OCI-LY7 (cell line): ENCODE measurements at regions not wholly inside any gene's neighbourhood (a gene's known extent, or its start where the extent isn't known, plus 50 kb on each side); places are given as distances from the start of the nearest gene placed in this dataset.

Experiments used
- BruUV-seq: library from RNA; stranded (reverse); fragments of 400-500 nt; replicated peaks from 2 replicates; lab custom pipeline; 2021; lab: Mats Ljungman, UMichigan
- CTCF ChIA-PET: fragments of 300-600 bp; sonication (Branson Sonifier 250); formaldehyde crosslinking; loops from one replicate; lab custom pipeline; 2022; ENCODE audit warnings: antibody characterized with exemption; ENCODE audit not compliant: unreplicated experiment; lab: Charles Lee
- POLR2A ChIA-PET: fragments of 300-600 bp; sonication (Branson Sonifier 250); formaldehyde crosslinking; loops from one replicate; lab custom pipeline; 2022; ENCODE audit warnings: antibody characterized with exemption; lab: Charles Lee
- DNase-seq: peaks from one replicate; pipeline ENCODE4 v3.0.0-alpha.2; 2015; ENCODE audit warnings: low spot score
- H2AFZ ChIP-seq: fragments of 200-600 bp; sonication (generic), shearing (Covaris generic); 2 replicates; pipeline ENCODE4 v1.6.1; 2014; ENCODE audit warnings: mild to moderate bottlenecking, antibody characterized with exemption, low read length, moderate library complexity
- H3K27ac ChIP-seq: fragments of 200-600 bp; sonication (generic); 2 replicates; pipeline ENCODE4 v1.5.1; 2014; ENCODE audit warnings: mixed run types, low read depth, mild to moderate bottlenecking, moderate library complexity, low read length, inconsistent platforms; ENCODE audit not compliant: poor library complexity, severe bottlenecking
- H3K36me3 ChIP-seq: fragments of 200-600 bp; sonication (generic); 2 replicates; pipeline ENCODE4 v1.6.1; 2014; ENCODE audit warnings: mild to moderate bottlenecking, antibody characterized with exemption, low read length, moderate library complexity, mixed read lengths; ENCODE audit not compliant: insufficient read depth
- H3K4me1 ChIP-seq: fragments of 200-600 bp; sonication (generic); 2 replicates; pipeline ENCODE4 v1.5.1; 2014; ENCODE audit warnings: mild to moderate bottlenecking, low read length; ENCODE audit not compliant: insufficient read depth, poor library complexity, severe bottlenecking
- H3K4me2 ChIP-seq: fragments of 200-600 bp; sonication (generic); 2 replicates; pipeline ENCODE4 v1.6.1; 2014; ENCODE audit warnings: mild to moderate bottlenecking, low read length
- H3K4me3 ChIP-seq: fragments of 200-600 bp; sonication (generic); 2 replicates; pipeline ENCODE4 v1.5.1; 2014; ENCODE audit warnings: mild to moderate bottlenecking, low read depth, low read length; ENCODE audit not compliant: poor library complexity, severe bottlenecking
- H3K79me2 ChIP-seq: fragments of 200-600 bp; sonication (generic); 2 replicates; pipeline ENCODE4 v1.6.1; 2016; ENCODE audit warnings: low read depth, mild to moderate bottlenecking, low read length, moderate library complexity, mixed read lengths; ENCODE audit not compliant: insufficient read depth
- H3K9me2 ChIP-seq: fragments of 200-600 bp; sonication (generic); 2 replicates; pipeline ENCODE4 v1.6.1; 2016; ENCODE audit warnings: mild to moderate bottlenecking, low read length, mixed read lengths; ENCODE audit not compliant: insufficient read depth
- H3K9me3 ChIP-seq: fragments of 200-600 bp; sonication (generic); 2 replicates; pipeline ENCODE4 v1.6.1; 2014; ENCODE audit warnings: mild to moderate bottlenecking, mixed run types, low read length, mixed read lengths
- H4K20me1 ChIP-seq: fragments of 200-600 bp; sonication (generic); 2 replicates; pipeline ENCODE4 v1.6.1; 2014; ENCODE audit warnings: mild to moderate bottlenecking, antibody characterized with exemption, low read length, moderate library complexity, mixed read lengths; ENCODE audit not compliant: insufficient read depth
- EZH2phosphoT487 ChIP-seq: fragments of 200-600 bp; sonication (generic); IDR thresholded peaks from 2 replicates; pipeline ENCODE4 v1.6.1; 2018; ENCODE audit warnings: low read depth, borderline replicate concordance, mild to moderate bottlenecking, mixed run types, antibody characterized with exemption, low read length, moderate library complexity, mixed read lengths
- intact Hi-C: fragments of 100-400 bp; cut with micrococcal nuclease; formaldehyde crosslinking; loops from one replicate; pipeline ENCODE4 v1.10.0; 2022; ENCODE audit not compliant: unreplicated experiment
- TF ChIP-seq, protein P1 (sequence below): fragments of 200-600 bp; sonication (generic); conservative IDR thresholded peaks from 2 replicates; pipeline ENCODE4 v1.5.1; 2014; ENCODE audit warnings: mild to moderate bottlenecking, antibody characterized with exemption, low read length, moderate library complexity, mixed read lengths

DNA sequence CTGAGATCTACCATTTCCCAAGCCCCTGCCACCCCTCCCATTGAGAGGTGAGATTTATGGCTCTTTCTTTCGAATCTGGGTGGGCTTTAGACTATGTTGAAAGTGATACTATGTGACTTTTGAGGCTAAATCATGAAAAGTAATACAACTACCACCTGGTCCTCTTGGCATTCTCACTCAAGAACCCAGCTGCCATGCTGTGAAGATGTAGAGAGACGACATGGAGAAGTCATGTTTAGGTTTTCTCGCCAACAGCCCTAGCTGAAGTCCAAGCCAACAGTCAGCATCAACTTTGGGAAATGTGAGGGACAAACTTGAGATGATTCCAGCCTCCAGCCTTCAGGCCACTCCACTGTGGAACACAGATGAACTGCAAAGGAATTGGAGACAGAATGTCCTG lies 108.7 kb downstream of the SCP2D1 start:
- no peaks in the 10 kb centered on the region for H3K9me2 ChIP-seq
- no peaks in the 10 kb centered on the region for H4K20me1 ChIP-seq
- no TSS peak for BruUV-seq
- intact Hi-C loops = no loop called here
- H3K79me2 ChIP-seq = no peaks in the 10 kb centered on the region
- TF ChIP-seq, protein P1, sequence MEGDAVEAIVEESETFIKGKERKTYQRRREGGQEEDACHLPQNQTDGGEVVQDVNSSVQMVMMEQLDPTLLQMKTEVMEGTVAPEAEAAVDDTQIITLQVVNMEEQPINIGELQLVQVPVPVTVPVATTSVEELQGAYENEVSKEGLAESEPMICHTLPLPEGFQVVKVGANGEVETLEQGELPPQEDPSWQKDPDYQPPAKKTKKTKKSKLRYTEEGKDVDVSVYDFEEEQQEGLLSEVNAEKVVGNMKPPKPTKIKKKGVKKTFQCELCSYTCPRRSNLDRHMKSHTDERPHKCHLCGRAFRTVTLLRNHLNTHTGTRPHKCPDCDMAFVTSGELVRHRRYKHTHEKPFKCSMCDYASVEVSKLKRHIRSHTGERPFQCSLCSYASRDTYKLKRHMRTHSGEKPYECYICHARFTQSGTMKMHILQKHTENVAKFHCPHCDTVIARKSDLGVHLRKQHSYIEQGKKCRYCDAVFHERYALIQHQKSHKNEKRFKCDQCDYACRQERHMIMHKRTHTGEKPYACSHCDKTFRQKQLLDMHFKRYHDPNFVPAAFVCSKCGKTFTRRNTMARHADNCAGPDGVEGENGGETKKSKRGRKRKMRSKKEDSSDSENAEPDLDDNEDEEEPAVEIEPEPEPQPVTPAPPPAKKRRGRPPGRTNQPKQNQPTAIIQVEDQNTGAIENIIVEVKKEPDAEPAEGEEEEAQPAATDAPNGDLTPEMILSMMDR = no peak
- no peak for TF ChIP-seq EZH2phosphoT487
- H3K9me3 ChIP-seq = no peaks in the 10 kb centered on the region
- ChIA-PET CTCF (no interaction called here), POLR2A (no interaction called here)
- DNase-seq = no peak
- no peak overlapping the region for H3K27ac ChIP-seq
- no peaks in the 10 kb centered on the region for H3K4me1 ChIP-seq
- H3K36me3 ChIP-seq = no peaks in the 10 kb centered on the region
- no peak overlapping the region for H3K4me3 ChIP-seq
- H2AFZ ChIP-seq = no peak overlapping the region
- no peak overlapping the region for H3K4me2 ChIP-seq

DNA sequence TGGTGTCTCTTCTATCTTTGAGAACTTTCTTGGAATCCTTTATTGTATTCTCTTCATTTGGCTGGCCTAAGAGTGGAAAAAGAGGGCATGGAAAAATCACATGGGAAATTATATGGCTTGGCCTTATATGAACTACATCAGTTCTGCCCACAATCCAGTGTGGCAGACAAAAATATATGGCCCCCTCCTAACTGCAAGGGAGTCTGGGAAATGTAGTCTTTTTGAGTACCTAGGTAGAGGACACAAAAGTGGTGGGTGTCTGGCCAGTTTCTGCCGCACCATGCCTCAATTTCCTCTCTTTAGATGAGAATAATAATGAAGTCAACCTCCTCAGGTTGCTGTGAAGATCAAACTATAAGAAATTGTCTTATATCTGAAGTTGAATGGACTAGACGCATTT lies 109.3 kb downstream of the SCP2D1 start:
- CTCF ChIA-PET = no interaction called here

GRCh38 chr20:18926965-18927364 lies 113.4 kb downstream of the SCP2D1 start:
- H3K4me2 ChIP-seq = no peak overlapping the region
- TF ChIP-seq, protein P1 = no peak
- TF ChIP-seq EZH2phosphoT487 = no peak
- no peak for DNase-seq
- no peak overlapping the region for H3K4me3 ChIP-seq
- BruUV-seq = no TSS peak
- H3K79me2 ChIP-seq = no peaks in the 10 kb centered on the region
- H3K9me3 ChIP-seq = no peaks in the 10 kb centered on the region
- no peaks in the 10 kb centered on the region for H3K36me3 ChIP-seq
- H3K9me2 ChIP-seq = no peaks in the 10 kb centered on the region
- ChIA-PET POLR2A (no interaction called here), CTCF (no interaction called here)
- no peak overlapping the region for H3K27ac ChIP-seq
- H3K4me1 ChIP-seq = no peaks in the 10 kb centered on the region
- H2AFZ ChIP-seq = no peak overlapping the region
- intact Hi-C loops = no loop called here
- H4K20me1 ChIP-seq = no peaks in the 10 kb centered on the region

More for the DNA sequence above, 109.3 kb downstream of the SCP2D1 start:
- no TSS peak for BruUV-seq
- Histone ChIP-seq H3K9me3 (no peaks in the 10 kb centered on the region), H3K27ac (no peak overlapping the region), H3K9me2 (no peaks in the 10 kb centered on the region), H2AFZ (no peak overlapping the region), H3K4me2 (no peak overlapping the region), H4K20me1 (no peaks in the 10 kb centered on the region), H3K36me3 (no peaks in the 10 kb centered on the region), H3K79me2 (no peaks in the 10 kb centered on the region), H3K4me3 (no peak overlapping the region), H3K4me1 (no peaks in the 10 kb centered on the region)
- TF ChIP-seq EZH2phosphoT487 = no peak
- intact Hi-C loops = no loop called here
- DNase-seq = no peak
- POLR2A ChIA-PET = no interaction called here
